GM12801 (cell line): ENCODE measurements at regions not wholly inside any gene's neighbourhood (a gene's known extent, or its start where the extent isn't known, plus 50 kb on each side); places are given as distances from the start of the nearest gene placed in this dataset.

Source experiments
- TF ChIP-seq, protein P1 (sequence below): IDR thresholded peaks from one replicate; pipeline ENCODE4 v1.5.1; 2011; ENCODE audit warnings: control low read depth; ENCODE audit not compliant: insufficient read length; ENCODE audit errors: extremely low read depth

DNA sequence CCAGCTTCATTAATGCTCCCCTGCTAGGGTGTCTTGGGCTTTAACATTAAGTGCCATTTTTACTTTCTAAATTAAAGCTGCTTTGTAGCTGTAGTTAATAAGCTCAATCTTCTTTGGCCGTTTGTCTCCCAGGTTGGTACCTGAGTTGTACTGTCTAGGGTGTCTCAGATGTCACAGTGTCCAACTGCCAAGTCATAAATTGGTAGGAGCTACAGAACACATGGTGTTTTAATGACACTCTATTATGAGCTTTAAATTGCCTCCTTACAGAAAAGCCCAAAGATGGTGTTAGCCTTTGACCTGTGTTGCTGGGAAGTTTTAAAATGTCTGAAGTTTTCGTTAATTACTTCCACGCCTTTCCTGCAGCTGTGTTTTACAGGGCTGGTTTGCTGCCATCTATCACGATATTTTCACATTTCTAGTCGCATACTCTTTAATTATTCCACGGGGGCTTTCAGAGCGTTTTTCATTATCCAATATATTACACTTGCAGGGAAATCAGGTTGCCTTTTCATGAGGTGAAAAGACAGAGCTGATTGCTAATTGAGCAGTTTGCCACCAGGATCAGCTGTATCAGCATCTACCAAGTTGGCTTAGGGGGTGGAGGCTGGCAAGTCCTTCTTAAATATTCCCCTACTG is 247.8 kb upstream of the PLPP4 start:
- TF ChIP-seq, protein P1, sequence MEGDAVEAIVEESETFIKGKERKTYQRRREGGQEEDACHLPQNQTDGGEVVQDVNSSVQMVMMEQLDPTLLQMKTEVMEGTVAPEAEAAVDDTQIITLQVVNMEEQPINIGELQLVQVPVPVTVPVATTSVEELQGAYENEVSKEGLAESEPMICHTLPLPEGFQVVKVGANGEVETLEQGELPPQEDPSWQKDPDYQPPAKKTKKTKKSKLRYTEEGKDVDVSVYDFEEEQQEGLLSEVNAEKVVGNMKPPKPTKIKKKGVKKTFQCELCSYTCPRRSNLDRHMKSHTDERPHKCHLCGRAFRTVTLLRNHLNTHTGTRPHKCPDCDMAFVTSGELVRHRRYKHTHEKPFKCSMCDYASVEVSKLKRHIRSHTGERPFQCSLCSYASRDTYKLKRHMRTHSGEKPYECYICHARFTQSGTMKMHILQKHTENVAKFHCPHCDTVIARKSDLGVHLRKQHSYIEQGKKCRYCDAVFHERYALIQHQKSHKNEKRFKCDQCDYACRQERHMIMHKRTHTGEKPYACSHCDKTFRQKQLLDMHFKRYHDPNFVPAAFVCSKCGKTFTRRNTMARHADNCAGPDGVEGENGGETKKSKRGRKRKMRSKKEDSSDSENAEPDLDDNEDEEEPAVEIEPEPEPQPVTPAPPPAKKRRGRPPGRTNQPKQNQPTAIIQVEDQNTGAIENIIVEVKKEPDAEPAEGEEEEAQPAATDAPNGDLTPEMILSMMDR: no peak

DNA sequence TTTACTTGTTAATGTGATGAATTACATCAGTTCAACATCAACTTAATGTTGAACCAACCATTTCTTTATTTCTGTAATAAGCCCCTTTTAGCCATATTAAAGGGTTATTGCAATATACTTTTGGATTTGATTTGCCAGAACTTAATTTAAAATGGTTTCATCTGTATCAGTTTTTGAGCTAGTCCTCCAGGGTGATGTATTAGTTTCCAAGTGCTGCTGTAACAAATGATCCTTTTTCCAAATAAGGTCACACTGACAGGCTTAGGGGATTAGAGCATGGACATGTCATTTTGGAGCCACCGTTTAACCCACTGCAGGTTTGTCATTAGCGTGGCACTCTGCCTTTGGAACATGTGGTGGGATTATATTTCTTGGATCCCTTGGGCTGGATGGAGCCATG is 244.8 kb upstream of the PLPP4 start:
- TF ChIP-seq, protein P1: no peak

DNA sequence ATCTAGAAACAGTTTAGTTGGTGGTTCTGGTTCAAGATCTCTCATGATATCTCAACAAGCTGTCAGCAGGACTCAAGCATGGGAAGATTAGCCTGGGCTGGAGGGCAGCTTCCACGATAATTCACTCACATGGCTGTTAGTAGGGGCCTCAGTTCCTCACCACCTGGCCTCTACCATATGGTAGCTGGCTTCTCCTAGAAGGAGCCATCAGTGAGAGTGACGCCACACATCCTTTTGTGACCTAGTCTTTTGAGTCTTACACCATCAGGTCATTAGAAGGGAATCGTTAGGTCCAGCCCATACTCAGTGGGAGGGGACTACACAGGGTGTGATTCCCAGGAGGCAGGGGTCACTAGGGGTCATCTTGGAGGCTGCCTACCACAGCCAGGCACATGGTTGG is 239.3 kb upstream of the PLPP4 start:
- TF ChIP-seq, protein P1: no peak

DNA sequence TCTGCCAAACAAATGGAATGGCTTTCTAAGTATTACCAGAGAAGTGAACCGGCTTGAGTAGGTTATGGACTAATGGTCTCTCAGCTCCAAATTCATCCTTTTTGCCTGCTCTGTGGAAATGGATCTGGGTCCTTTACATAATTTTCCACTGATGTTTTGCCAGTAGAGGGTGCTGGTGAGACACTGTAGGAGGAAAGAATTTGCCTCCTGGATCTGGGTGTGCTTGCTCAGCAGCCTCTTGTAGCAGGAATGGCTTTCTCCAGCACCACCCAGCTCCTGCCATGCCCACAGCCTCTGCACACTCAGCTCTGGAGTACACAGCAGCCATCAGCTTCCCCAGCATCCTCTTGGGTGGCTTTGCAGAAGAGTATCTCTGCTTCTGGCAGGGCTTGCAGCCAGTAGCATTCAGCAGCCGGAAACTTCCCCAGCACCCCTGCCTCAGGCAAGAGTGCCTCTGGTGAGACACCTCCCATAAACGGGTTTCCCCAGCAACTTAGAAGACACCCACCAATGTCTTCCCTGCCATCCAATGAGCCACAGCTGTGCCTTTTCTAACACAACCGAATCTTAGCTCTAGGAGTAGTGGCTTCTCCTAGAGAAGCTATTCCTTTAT is 235.0 kb upstream of the PLPP4 start:
- TF ChIP-seq, protein P1: no peak

DNA sequence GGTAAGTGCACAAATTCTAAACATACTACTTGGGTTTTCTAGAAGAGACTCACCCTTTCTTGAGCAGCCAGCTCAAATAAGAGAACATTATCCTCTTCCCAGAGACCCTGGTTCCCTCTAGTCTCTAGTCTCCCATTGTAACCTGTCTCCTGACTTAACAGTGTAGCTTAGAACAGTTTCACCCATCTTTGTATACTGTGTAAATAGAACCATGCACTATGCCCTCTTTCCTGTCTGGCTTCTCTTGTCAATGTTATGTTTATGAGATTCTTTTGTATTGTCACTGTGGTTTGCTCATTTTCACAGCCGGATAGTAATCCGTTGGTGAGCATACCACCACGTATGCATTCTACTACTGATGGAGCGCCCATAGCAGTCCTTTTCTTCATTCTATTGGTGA is 227.4 kb upstream of the PLPP4 start:
- TF ChIP-seq, protein P1: no peak

DNA sequence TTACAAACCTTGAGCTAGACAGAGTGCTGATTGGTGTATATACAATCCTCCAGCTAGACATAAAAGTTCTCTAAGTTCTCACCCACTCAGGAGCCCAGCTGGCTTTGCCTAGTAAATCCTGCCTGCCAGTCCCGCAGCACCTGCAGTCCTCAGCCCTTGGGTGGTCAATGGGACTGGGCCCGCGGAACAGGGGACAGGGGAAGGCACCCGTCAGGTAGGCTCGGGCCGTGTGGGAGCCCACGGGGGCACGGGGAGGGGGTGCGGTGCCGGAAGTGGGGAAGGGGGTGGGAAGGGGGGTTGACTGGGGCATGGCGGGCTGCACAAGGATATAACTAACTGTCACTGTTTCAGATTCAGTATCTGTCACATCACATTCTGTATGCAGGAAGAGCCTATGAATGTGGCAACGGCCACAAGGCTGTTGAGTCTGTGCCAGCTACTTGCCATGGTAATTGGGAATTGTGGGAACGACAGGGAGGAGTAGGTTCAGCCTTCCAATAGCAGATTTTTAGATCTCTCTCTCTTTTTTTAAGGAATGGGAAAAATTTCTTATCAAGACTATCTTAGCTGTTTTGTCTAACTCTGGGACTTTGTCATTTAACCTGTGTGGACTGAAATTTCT is 205.1 kb upstream of the PLPP4 start:
- TF ChIP-seq, protein P1: no peak

DNA sequence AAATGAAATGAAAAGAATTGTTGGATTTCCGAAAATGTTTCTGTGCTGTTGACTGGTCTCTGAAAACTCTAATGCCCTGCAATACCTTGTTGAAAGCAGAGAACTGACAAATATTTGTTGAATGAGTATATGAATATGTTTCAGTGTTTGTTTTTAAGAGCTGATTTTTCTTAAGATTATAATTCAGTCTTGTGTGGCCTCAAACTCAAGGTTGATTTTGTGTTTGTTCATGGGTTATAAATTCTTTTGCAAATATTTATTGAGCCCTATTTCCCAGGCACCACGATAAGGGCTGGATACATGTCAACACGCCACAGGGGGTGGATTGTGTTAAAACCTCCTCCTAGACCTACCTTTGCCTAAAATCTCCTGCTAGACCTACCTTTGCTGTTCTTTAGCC is 203.9 kb upstream of the PLPP4 start:
- TF ChIP-seq, protein P1: no peak
